Prostate gland (tissue), 2 donors: ENCODE measurements at regions not wholly inside any gene's neighbourhood (a gene's known extent, or its start where the extent isn't known, plus 50 kb on each side); places are given as distances from the start of the nearest gene placed in this dataset.

ENCODE experiments used
- DNase-seq: peaks from one replicate; pipeline ENCODE4 v3.0.0-alpha.2; 2019; ENCODE audit warnings: low spot score
- H3K27ac ChIP-seq, 2 donors: fragments of 200-600 bp; sonication (generic); 2 replicates each; pipeline ENCODE4 v1.5.1; 2017 to 2019
- H3K27me3 ChIP-seq: fragments of 200-600 bp; sonication (generic); replicated peaks from 2 replicates; pipeline ENCODE4 v1.5.1; 2019; ENCODE audit not compliant: insufficient read depth
- H3K36me3 ChIP-seq, 2 donors: fragments of 200-600 bp; sonication (generic); 1 replicate in 1 of 2; 2 replicates in 1 of 2; pipeline versions ENCODE4 v1.5.1 to v1.8.1; 2017 to 2019
- H3K4me1 ChIP-seq: fragments of 200-600 bp; sonication (generic); replicated peaks from 2 replicates; pipeline ENCODE4 v1.5.1; 2019
- H3K4me3 ChIP-seq, 2 donors: fragments of 200-600 bp; sonication (generic); 2 replicates each; pipeline ENCODE4 v1.5.1; 2017 to 2019
- H3K9me3 ChIP-seq: fragments of 200-600 bp; sonication (generic); 2 replicates; pipeline ENCODE4 v1.5.1; 2017
- CTCF ChIP-seq, 4 experiments: fragments of 200-600 bp in 2 of 4; fragments of 450-650 bp in 2 of 4; sonication (generic) in 2 of 4; IDR thresholded peaks; 1 replicate in 3 of 4; 2 replicates in 1 of 4; pipeline ENCODE4 v1.5.1; 2016 to 2019; ENCODE audit warnings: antibody characterized with exemption in 4 of 4, mild to moderate bottlenecking in 2 of 4, moderate library complexity in 2 of 4
- POLR2A ChIP-seq: fragments of 450-650 bp; IDR thresholded peaks from one replicate; pipeline ENCODE4 v1.6.1; 2016; ENCODE audit warnings: antibody characterized with exemption, mild to moderate bottlenecking
- POLR2AphosphoS5 ChIP-seq: sonication (generic); formaldehyde crosslinking; IDR thresholded peaks from one replicate; pipeline ENCODE4 v1.6.1; 2017; ENCODE audit warnings: antibody characterized with exemption
- WGBS: methylation state at CpG from one replicate; pipeline ENCODE4 v1.1.5; 2018; 5-methylcytosine and 5-hydroxymethylcytosine counted together
- intact Hi-C: fragments of 100-400 bp; cut with DNase I; formaldehyde crosslinking; loops from one replicate; pipeline ENCODE4 v1.14.2; 2022

GRCh38 chr2:147386284-147386683 is 458.5 kb upstream of the ACVR2A start:
- Histone ChIP-seq H3K4me3 (no peak overlapping the region), H3K9me3 (no peaks in the 10 kb centered on the region), H3K27me3 (no peaks in the 10 kb centered on the region), H3K36me3 (no peaks in the 10 kb centered on the region), H3K27ac (no peak overlapping the region), H3K4me1 (peaks cover 2% of the 10 kb centered on the region)
- no peak for DNase-seq
- TF ChIP-seq CTCF (IDR thresholded peaks at IDR 0.05), result no peak
- no peak for TF ChIP-seq POLR2AphosphoS5
- no peak for TF ChIP-seq POLR2A
- intact Hi-C loops, result no loop called here
- 57% methylated on average over 3 of the region's 3 CpGs for WGBS

DNA sequence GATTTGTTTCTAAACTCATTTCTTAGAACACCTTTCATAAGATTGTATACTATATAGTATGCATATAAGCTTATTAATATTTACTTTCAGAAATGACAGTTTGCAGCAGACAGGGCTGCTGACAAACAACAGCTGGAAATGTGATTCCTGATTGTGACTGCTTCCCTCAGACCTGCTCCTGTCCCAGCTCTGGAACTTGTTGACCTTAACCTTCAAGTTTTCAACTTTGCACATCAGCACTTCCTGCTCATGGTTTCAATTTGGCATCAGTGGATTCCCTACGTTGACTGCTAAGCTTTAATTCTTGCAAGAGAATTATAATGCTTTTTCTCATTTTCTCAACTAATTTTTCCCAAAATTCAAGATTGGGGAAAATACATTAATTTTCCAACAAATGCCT is 459.2 kb upstream of the ACVR2A start:
- DNase-seq, result no peak
- peaks cover 2% of the 10 kb centered on the region for H3K4me1 ChIP-seq

DNA sequence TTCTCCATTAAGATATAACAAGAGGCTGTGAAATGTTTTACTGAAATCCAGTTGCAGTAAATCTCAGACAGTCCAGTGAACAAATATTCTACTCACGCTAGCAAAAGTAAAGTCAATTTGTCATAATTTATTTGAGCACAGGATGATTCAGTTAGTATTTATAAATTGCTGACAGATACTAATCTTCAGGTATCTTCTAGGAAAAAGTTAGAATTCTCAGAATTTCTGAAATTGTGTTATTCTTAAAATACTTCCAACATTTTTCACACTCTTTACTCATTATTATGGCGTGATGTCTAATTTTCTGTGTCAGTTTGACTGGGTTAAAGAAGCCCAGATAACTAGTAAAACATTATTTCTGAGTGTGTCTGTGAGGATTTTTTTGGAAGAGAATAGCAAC is 460.2 kb upstream of the ACVR2A start:
- H3K36me3 ChIP-seq, result no peaks in the 10 kb centered on the region
- no peak overlapping the region for H3K27ac ChIP-seq
- no peak overlapping the region for H3K4me3 ChIP-seq
- intact Hi-C loops, result no loop called here
- H3K27me3 ChIP-seq, result no peaks in the 10 kb centered on the region
- DNase-seq, result no peak
- TF ChIP-seq POLR2A (no peak), CTCF (IDR thresholded peaks at IDR 0.05) (no peak), POLR2AphosphoS5 (no peak)
- peaks cover 2% of the 10 kb centered on the region for H3K4me1 ChIP-seq
- 80% methylated on average over 2 of the region's 2 CpGs for WGBS
- H3K9me3 ChIP-seq, result no peaks in the 10 kb centered on the region

More for the DNA sequence above, 459.2 kb upstream of the ACVR2A start:
- WGBS, result 88% methylated on average over 1 of the region's 1 CpG
- no peaks in the 10 kb centered on the region for H3K9me3 ChIP-seq
- TF ChIP-seq CTCF (IDR thresholded peaks at IDR 0.05), result no peak
- no peak for TF ChIP-seq POLR2AphosphoS5
- no peak for TF ChIP-seq POLR2A
- no peak overlapping the region for H3K27ac ChIP-seq
- no peak overlapping the region for H3K4me3 ChIP-seq
- H3K27me3 ChIP-seq, result no peaks in the 10 kb centered on the region
- H3K36me3 ChIP-seq, result no peaks in the 10 kb centered on the region
- intact Hi-C loops, result no loop called here

DNA sequence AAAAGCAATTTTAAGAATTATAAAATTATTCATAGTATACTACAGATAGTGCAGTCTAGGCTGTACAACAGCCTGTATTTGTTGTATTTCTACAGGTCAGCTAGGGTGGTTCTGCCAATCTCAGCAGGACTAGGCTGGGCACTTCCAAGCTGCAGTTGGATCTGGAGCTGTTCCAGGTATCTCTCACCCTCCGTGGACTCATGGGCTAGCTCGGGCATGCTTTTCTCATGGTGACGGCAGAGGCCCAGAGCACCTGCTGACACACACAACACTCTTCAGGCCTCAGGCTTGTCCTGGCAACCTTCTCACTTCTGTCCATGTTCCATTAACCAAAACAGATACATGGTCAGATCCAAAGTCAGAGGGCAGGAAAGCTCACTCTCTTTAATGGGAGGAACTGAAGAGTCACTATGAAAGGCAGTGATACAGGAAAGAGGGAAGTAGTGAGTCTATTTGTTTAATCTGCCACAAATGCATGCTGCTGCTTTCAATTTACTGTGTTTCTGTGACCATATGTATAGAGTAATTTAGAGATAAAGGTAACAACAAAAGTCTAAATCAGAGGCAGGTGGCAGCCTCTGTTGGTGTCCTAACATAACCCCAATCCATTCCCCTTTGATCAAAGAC is 462.4 kb upstream of the ACVR2A start:
- no peaks in the 10 kb centered on the region for H3K36me3 ChIP-seq
- peak; percentile 70 for DNase-seq
- H3K4me1 ChIP-seq, result peaks cover 2% of the 10 kb centered on the region
- H3K27ac ChIP-seq, result no peak overlapping the region
- no peak overlapping the region for H3K4me3 ChIP-seq
- 51% methylated on average over 3 of the region's 3 CpGs for WGBS
- no peaks in the 10 kb centered on the region for H3K27me3 ChIP-seq
- H3K9me3 ChIP-seq, result no peaks in the 10 kb centered on the region
- intact Hi-C loops, result no loop called here
- TF ChIP-seq POLR2A, result no peak

DNA sequence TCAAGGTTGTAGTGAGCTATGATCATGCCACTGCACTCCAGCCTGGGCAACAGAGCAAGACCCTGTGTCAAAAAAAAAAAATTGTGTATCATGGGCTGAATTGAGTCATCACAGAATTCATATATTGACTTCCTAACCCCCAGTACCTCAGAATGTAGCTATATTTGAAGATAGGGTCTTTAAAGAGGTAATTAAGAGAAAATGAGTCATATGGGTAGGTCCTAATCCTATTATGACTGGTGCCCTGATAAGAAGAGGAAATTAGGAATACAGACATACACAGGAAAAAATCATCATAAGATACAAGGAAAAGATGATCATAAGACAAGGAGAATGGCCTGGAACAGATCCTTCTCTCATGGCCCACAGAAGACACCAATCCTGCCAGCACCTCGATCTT is 466.4 kb upstream of the ACVR2A start:
- Histone ChIP-seq H3K4me3 (no peak overlapping the region), H3K36me3 (no peaks in the 10 kb centered on the region), H3K9me3 (no peaks in the 10 kb centered on the region), H3K4me1 (peaks cover 2% of the 10 kb centered on the region), H3K27ac (no peak overlapping the region), H3K27me3 (no peaks in the 10 kb centered on the region)
- DNase-seq, result no peak
- no peak for TF ChIP-seq CTCF (IDR thresholded peaks at IDR 0.05)
- no peak for TF ChIP-seq POLR2AphosphoS5
- TF ChIP-seq POLR2A, result no peak
- WGBS, result 90% methylated on average over 1 of the region's 1 CpG
- intact Hi-C loops, result no loop called here
